MM.1S (cell line): ENCODE measurements at regions not wholly inside any gene's neighbourhood (a gene's known extent, or its start where the extent isn't known, plus 50 kb on each side); places are given as distances from the start of the nearest gene placed in this dataset.

ENCODE experiments used
- DNase-seq: peaks from one replicate; pipeline ENCODE4 v3.0.0-alpha.2; 2015
- H2AFZ ChIP-seq: fragments of 300-600 bp; sonication (generic); 2 replicates; pipeline ENCODE4 v1.6.0; 2016; ENCODE audit warnings: antibody characterized with exemption, low read length
- H3F3A ChIP-seq: fragments of 300-600 bp; sonication (generic); 2 replicates; pipeline ENCODE4 v1.6.1; 2016; ENCODE audit warnings: mild to moderate bottlenecking, antibody characterized with exemption, low read length, moderate library complexity, mixed read lengths; ENCODE audit not compliant: insufficient read depth
- H3K27ac ChIP-seq: fragments of 300-600 bp; sonication (generic); 2 replicates; pipeline ENCODE4 v1.5.1; 2016; ENCODE audit warnings: mild to moderate bottlenecking, low read length
- H3K27me3 ChIP-seq: fragments of 300-600 bp; sonication (generic); replicated peaks from 2 replicates; pipeline ENCODE4 v1.6.0; 2016; ENCODE audit warnings: low read length; ENCODE audit not compliant: insufficient read depth
- H3K36me3 ChIP-seq: fragments of 300-600 bp; sonication (generic); replicated peaks from 2 replicates; pipeline ENCODE4 v1.6.1; 2016; ENCODE audit warnings: mild to moderate bottlenecking, low read length, mixed read lengths; ENCODE audit not compliant: insufficient read depth
- H3K4me1 ChIP-seq: fragments of 300-600 bp; sonication (generic); 2 replicates; pipeline ENCODE4 v1.6.1; 2016; ENCODE audit warnings: low read length, mixed read lengths
- H3K4me2 ChIP-seq: fragments of 300-600 bp; sonication (generic); 2 replicates; pipeline ENCODE4 v1.6.0; 2016; ENCODE audit warnings: low read depth, low read length
- H3K4me3 ChIP-seq: fragments of 300-600 bp; sonication (generic); 2 replicates; pipeline ENCODE4 v1.5.1; 2016; ENCODE audit warnings: low read length, mixed read lengths
- H3K79me2 ChIP-seq: fragments of 300-600 bp; sonication (generic); 2 replicates; pipeline ENCODE4 v1.6.1; 2016; ENCODE audit warnings: mixed run types, low read length, mixed read lengths
- H3K9ac ChIP-seq: fragments of 300-600 bp; sonication (generic); 2 replicates; pipeline ENCODE4 v1.6.1; 2016; ENCODE audit warnings: low read length, mixed read lengths
- H3K9me2 ChIP-seq: fragments of 300-600 bp; sonication (generic); replicated peaks from 2 replicates; pipeline ENCODE4 v1.6.1; 2016; ENCODE audit warnings: mild to moderate bottlenecking, low read length, mixed read lengths; ENCODE audit not compliant: insufficient read depth
- H3K9me3 ChIP-seq: fragments of 300-600 bp; sonication (generic); replicated peaks from 2 replicates; pipeline ENCODE4 v1.6.1; 2016; ENCODE audit warnings: mild to moderate bottlenecking, low read length, mixed read lengths; ENCODE audit not compliant: insufficient read depth
- H4K20me1 ChIP-seq: fragments of 300-600 bp; sonication (generic); 2 replicates; pipeline ENCODE4 v1.6.1; 2016; ENCODE audit warnings: mild to moderate bottlenecking, low read length, moderate library complexity, mixed read lengths; ENCODE audit not compliant: insufficient read depth
- EZH2 ChIP-seq: fragments of 300-600 bp; sonication (generic); optimal IDR thresholded peaks from 2 replicates; pipeline ENCODE3; 2017; ENCODE audit warnings: low read depth, mild to moderate bottlenecking, antibody characterized with exemption, low read length, mixed read lengths
- EZH2phosphoT487 ChIP-seq: fragments of 300-600 bp; sonication (generic); IDR thresholded peaks from 2 replicates; pipeline ENCODE4 v1.6.1; 2018; ENCODE audit warnings: antibody characterized with exemption, low read length
- TF ChIP-seq, protein P1 (sequence below): fragments of 300-600 bp; sonication (generic); IDR thresholded peaks from 2 replicates; pipeline ENCODE4 v1.5.1; 2016; ENCODE audit warnings: antibody characterized with exemption, low read length, mixed read lengths

DNA sequence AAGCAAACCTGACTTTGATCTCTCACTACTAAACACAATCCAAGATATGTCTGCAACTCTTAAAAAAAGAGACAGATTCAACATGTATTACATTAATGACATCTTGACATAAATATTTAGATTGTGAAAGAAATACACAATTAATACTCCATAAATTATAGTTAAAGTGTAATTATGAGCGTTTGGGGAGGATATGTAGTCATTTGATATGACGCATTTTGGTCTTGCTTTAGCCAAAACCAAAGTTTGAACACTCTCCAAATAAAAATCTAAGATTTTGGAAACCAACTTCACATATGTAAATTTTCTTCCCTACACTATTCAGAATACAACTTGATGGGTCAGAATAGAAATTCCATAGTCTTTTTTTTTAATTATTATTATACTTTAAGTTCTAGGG, 1257.6 kb downstream of the SLC16A7 start:
- Histone ChIP-seq H2AFZ (no peak overlapping the region), H3K36me3 (no peaks in the 10 kb centered on the region), H3K9me2 (no peaks in the 10 kb centered on the region), H3K9ac (no peak overlapping the region), H3F3A (no peaks in the 10 kb centered on the region), H3K27ac (no peak overlapping the region), H3K27me3 (no peaks in the 10 kb centered on the region), H3K4me2 (no peak overlapping the region), H3K4me3 (no peak overlapping the region), H4K20me1 (no peaks in the 10 kb centered on the region), H3K79me2 (no peaks in the 10 kb centered on the region), H3K4me1 (no peaks in the 10 kb centered on the region), H3K9me3 (no peaks in the 10 kb centered on the region)
- TF ChIP-seq EZH2phosphoT487 = no peak
- no peak for TF ChIP-seq EZH2
- TF ChIP-seq, protein P1, sequence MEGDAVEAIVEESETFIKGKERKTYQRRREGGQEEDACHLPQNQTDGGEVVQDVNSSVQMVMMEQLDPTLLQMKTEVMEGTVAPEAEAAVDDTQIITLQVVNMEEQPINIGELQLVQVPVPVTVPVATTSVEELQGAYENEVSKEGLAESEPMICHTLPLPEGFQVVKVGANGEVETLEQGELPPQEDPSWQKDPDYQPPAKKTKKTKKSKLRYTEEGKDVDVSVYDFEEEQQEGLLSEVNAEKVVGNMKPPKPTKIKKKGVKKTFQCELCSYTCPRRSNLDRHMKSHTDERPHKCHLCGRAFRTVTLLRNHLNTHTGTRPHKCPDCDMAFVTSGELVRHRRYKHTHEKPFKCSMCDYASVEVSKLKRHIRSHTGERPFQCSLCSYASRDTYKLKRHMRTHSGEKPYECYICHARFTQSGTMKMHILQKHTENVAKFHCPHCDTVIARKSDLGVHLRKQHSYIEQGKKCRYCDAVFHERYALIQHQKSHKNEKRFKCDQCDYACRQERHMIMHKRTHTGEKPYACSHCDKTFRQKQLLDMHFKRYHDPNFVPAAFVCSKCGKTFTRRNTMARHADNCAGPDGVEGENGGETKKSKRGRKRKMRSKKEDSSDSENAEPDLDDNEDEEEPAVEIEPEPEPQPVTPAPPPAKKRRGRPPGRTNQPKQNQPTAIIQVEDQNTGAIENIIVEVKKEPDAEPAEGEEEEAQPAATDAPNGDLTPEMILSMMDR = no peak
- DNase-seq = no peak

DNA sequence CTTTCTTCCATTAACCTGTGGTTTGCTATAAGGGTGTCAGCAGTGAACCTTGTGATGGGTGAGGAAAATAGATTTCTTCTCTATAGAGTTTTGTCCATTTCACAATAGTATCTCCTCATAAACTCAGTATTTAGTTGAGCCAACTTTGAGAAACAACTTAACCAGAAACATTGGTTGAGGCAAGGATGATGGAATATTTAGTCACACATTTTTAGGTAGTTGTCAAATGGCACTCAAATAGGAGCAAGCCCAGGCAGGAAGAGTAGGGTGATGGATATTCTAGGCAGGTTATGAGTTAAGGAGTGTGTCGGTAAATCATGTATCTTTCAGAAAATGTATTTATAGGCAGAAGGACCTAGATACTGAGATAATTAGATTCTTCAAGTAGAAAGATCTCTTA, 1267.6 kb downstream of the SLC16A7 start:
- H3K9me3 ChIP-seq = no peaks in the 10 kb centered on the region
- TF ChIP-seq, protein P1 = no peak
- no peak for TF ChIP-seq EZH2
- no peak for TF ChIP-seq EZH2phosphoT487
- no peaks in the 10 kb centered on the region for H3K9me2 ChIP-seq

DNA sequence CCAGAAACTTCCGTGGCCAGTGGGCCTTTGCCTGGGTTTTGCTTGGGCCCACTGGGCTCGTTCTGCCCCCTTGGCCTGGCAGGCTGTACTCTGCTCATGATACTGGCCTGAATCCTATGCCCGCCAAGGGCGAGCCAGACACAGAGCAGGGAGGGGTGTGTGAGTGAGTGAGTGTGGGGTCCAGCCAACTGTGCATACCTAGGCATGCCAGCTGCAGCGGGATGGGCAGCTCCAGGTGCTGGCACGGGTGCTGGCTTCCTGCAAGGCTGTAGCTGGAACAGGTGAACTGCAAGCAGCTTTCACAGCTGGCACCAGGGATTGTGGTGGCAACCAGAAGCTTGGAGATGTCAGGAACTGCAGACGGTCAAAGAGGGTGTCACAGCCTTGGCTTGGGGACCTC, 1276.4 kb downstream of the SLC16A7 start:
- H3K4me1 ChIP-seq = no peaks in the 10 kb centered on the region
- no peaks in the 10 kb centered on the region for H4K20me1 ChIP-seq
- H3K27ac ChIP-seq = no peak overlapping the region
- H3K36me3 ChIP-seq = no peaks in the 10 kb centered on the region
- H2AFZ ChIP-seq = no peak overlapping the region
- H3K9me3 ChIP-seq = no peaks in the 10 kb centered on the region
- no peaks in the 10 kb centered on the region for H3F3A ChIP-seq
- no peak overlapping the region for H3K4me2 ChIP-seq
- H3K4me3 ChIP-seq = no peak overlapping the region
- DNase-seq = no peak
- no peaks in the 10 kb centered on the region for H3K9me2 ChIP-seq
- no peak overlapping the region for H3K9ac ChIP-seq
- TF ChIP-seq EZH2 (no peak), EZH2phosphoT487 (no peak)
- TF ChIP-seq, protein P1 = no peak
- no peaks in the 10 kb centered on the region for H3K79me2 ChIP-seq
- no peaks in the 10 kb centered on the region for H3K27me3 ChIP-seq

More for the DNA sequence above, 1267.6 kb downstream of the SLC16A7 start:
- H4K20me1 ChIP-seq = no peaks in the 10 kb centered on the region
- no peak overlapping the region for H3K4me3 ChIP-seq
- no peak overlapping the region for H3K27ac ChIP-seq
- DNase-seq = no peak
- H3F3A ChIP-seq = no peaks in the 10 kb centered on the region
- H3K79me2 ChIP-seq = no peaks in the 10 kb centered on the region
- no peaks in the 10 kb centered on the region for H3K27me3 ChIP-seq
- H3K9ac ChIP-seq = no peak overlapping the region
- no peaks in the 10 kb centered on the region for H3K4me1 ChIP-seq
- no peak overlapping the region for H2AFZ ChIP-seq
- no peaks in the 10 kb centered on the region for H3K36me3 ChIP-seq
- H3K4me2 ChIP-seq = no peak overlapping the region
